CD4-positive, CD25-positive, alpha-beta regulatory T cell (primary cell): ENCODE measurements at regions not wholly inside any gene's neighbourhood (a gene's known extent, or its start where the extent isn't known, plus 50 kb on each side); places are given as distances from the start of the nearest gene placed in this dataset.

Source experiments
- ATAC-seq, 2 donors: fragments of 150-1000 bp; cut with Tn5 transposase; one replicate each; pipeline ENCODE4 v1.10.0; 2021; ENCODE audit warnings: low read depth in 2 of 2, moderate number of reproducible peaks in 2 of 2, moderate library complexity in 1 of 2
- DNase-seq, 3 donors: peaks; one replicate each; pipeline versions ENCODE4 v3.0.0 to v3.0.0-alpha.2; 2012 to 2022; ENCODE audit warnings: mixed read lengths in 1 of 3
- H3K27ac ChIP-seq: one replicate; pipeline ENCODE4 v1.7.0; 2013; ENCODE audit warnings: mild to moderate bottlenecking, low read length; ENCODE audit not compliant: insufficient read depth, poor library complexity, severe bottlenecking
- H3K27me3 ChIP-seq: one replicate; pipeline ENCODE4 v1.7.0; 2013; ENCODE audit warnings: low read length; ENCODE audit not compliant: control insufficient read depth, insufficient read depth
- H3K36me3 ChIP-seq: one replicate; pipeline ENCODE4 v1.7.0; 2013; ENCODE audit warnings: mild to moderate bottlenecking, low read length, moderate library complexity; ENCODE audit not compliant: control insufficient read depth, insufficient read depth
- H3K4me1 ChIP-seq: 2 replicates; pipeline ENCODE4 v1.7.0; 2013; ENCODE audit warnings: mild to moderate bottlenecking, low read length; ENCODE audit not compliant: insufficient read depth, control insufficient read depth, poor library complexity, severe bottlenecking
- H3K4me3 ChIP-seq: one replicate; pipeline ENCODE4 v1.7.0; 2013; ENCODE audit warnings: low read depth, mild to moderate bottlenecking, low read length, moderate library complexity
- H3K9me3 ChIP-seq, 2 experiments: 1 replicate in 1 of 2; 2 replicates in 1 of 2; pipeline ENCODE4 v1.7.0; 2013; ENCODE audit warnings: low read length in 2 of 2, mild to moderate bottlenecking in 1 of 2, moderate library complexity in 1 of 2; ENCODE audit not compliant: control insufficient read depth in 2 of 2
- H3K27ac Mint-ChIP-seq, 3 donors: one replicate each; pipeline ENCODE4 v1.8.0; 2020 to 2022; ENCODE audit warnings: mild to moderate bottlenecking in 3 of 3, mixed read lengths in 3 of 3, moderate library complexity in 2 of 3
- H3K27me3 Mint-ChIP-seq: one replicate; pipeline ENCODE4 v1.8.0; 2022; ENCODE audit warnings: mild to moderate bottlenecking, mixed read lengths
- H3K36me3 Mint-ChIP-seq: one replicate; pipeline ENCODE4 v1.8.0; 2020; ENCODE audit warnings: mixed read lengths
- H3K4me1 Mint-ChIP-seq, 4 donors: one replicate each; pipeline ENCODE4 v1.8.0; 2020 to 2022; ENCODE audit warnings: mixed read lengths in 4 of 4, mild to moderate bottlenecking in 1 of 4
- H3K4me3 Mint-ChIP-seq, 4 donors: one replicate each; pipeline ENCODE4 v1.8.0; 2020 to 2022; ENCODE audit warnings: mild to moderate bottlenecking in 4 of 4, mixed read lengths in 4 of 4, moderate library complexity in 3 of 4
- H3K9me3 Mint-ChIP-seq, 7 donors: one replicate each; pipeline ENCODE4 v1.8.0; 2020 to 2022; ENCODE audit warnings: mixed read lengths in 7 of 7, mild to moderate bottlenecking in 3 of 7, moderate library complexity in 2 of 7

GRCh38 chr3:43190670-43191069, 84.8 kb upstream of the POMGNT2 start:
- Mint-ChIP-seq H3K4me3 (no peak overlapping the region), H3K4me1 (peaks cover 19 to 47% (median 29%) of the 10 kb centered on the region in 4 donors), H3K9me3 (peaks cover 0 to 15% (median 0%) of the 10 kb centered on the region in 7 donors), H3K27ac (peak overlapping the region in 1 of 3 donors; percentile 78), H3K36me3 (no peaks in the 10 kb centered on the region), H3K27me3 (peaks cover 13% of the 10 kb centered on the region)
- no peaks in the 10 kb centered on the region for H3K9me3 ChIP-seq
- H3K4me3 ChIP-seq: no peak overlapping the region
- H3K36me3 ChIP-seq: no peaks in the 10 kb centered on the region
- no peak overlapping the region for H3K27ac ChIP-seq
- ATAC-seq (no peak), DNase-seq (no peak)
- H3K4me1 ChIP-seq: peaks cover 32% of the 10 kb centered on the region
- no peaks in the 10 kb centered on the region for H3K27me3 ChIP-seq

DNA sequence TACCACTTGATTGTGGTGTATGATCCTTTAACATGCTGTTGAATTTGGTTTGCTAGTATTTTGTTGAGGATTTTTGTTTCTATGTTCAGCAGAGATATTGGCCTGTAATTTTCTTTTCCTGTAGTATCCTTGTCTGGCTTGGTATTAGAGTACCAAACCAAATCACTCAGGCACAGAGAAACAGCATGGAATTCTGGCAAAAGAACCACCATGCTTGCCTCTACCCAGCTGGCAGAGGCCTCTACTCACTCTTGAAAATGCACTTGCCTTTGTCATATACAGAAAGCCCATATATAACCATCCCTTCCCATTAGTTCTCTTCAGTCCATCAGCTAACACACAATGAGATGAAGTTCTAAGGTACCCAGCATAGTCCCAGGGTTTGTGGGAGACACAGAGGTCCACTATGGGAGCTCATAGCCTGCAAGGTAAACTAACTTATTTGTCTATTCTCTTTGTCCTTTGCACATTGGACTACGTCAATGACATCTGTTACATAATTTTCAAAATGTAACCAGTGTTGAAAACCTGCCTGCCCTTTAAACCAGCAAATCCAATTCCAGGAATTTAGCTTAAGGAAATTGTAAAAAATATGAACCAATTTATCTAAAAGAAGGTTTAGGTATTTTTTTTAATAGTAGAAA, 82.1 kb upstream of the POMGNT2 start:
- Mint-ChIP-seq H3K4me1 (peaks cover 15 to 34% (median 17%) of the 10 kb centered on the region in 4 donors), H3K27me3 (peaks cover 9% of the 10 kb centered on the region), H3K9me3 (peaks cover 0 to 15% (median 2%) of the 10 kb centered on the region in 7 donors), H3K36me3 (no peaks in the 10 kb centered on the region), H3K27ac (no peak overlapping the region), H3K4me3 (no peak overlapping the region)
- H3K27ac ChIP-seq: no peak overlapping the region
- no peaks in the 10 kb centered on the region for H3K27me3 ChIP-seq
- H3K36me3 ChIP-seq: no peaks in the 10 kb centered on the region
- peaks cover 5% of the 10 kb centered on the region for H3K4me1 ChIP-seq
- no peak for ATAC-seq
- no peak for DNase-seq
- H3K4me3 ChIP-seq: no peak overlapping the region
- H3K9me3 ChIP-seq: no peaks in the 10 kb centered on the region

GRCh38 chr3:43185983-43186314, 80.1 kb upstream of the POMGNT2 start:
- Mint-ChIP-seq H3K27ac (peak overlapping the region in 1 of 3 donors; percentile 49), H3K9me3 (peaks cover 0 to 15% (median 2%) of the 10 kb centered on the region in 7 donors), H3K4me1 (peaks cover 16 to 33% (median 18%) of the 10 kb centered on the region in 4 donors), H3K27me3 (peaks cover 9% of the 10 kb centered on the region), H3K4me3 (no peak overlapping the region), H3K36me3 (no peaks in the 10 kb centered on the region)
- Histone ChIP-seq H3K27ac (no peak overlapping the region), H3K4me3 (no peak overlapping the region), H3K4me1 (peaks cover 13% of the 10 kb centered on the region), H3K27me3 (no peaks in the 10 kb centered on the region), H3K9me3 (no peaks in the 10 kb centered on the region), H3K36me3 (no peaks in the 10 kb centered on the region)
- no peak for DNase-seq
- no peak for ATAC-seq

GRCh38 chr3:43185274-43185982, 79.5 kb upstream of the POMGNT2 start:
- Histone ChIP-seq H3K9me3 (no peaks in the 10 kb centered on the region), H3K27me3 (no peaks in the 10 kb centered on the region), H3K4me3 (no peak overlapping the region), H3K4me1 (peaks cover 18% of the 10 kb centered on the region), H3K36me3 (no peaks in the 10 kb centered on the region), H3K27ac (no peak overlapping the region)
- H3K27ac Mint-ChIP-seq: peak overlapping the region in 2 of 3 donors; percentile 31 to 49
- peaks cover 5% of the 10 kb centered on the region for H3K27me3 Mint-ChIP-seq
- DNase-seq: no peak
- H3K9me3 Mint-ChIP-seq: peaks cover 0 to 15% (median 2%) of the 10 kb centered on the region in 7 donors
- no peaks in the 10 kb centered on the region for H3K36me3 Mint-ChIP-seq
- no peak overlapping the region for H3K4me3 Mint-ChIP-seq
- no peak for ATAC-seq
- H3K4me1 Mint-ChIP-seq: peaks cover 18 to 36% (median 22%) of the 10 kb centered on the region in 4 donors

GRCh38 chr3:43183456-43183855, 77.6 kb upstream of the POMGNT2 start:
- H3K4me3 ChIP-seq: no peak overlapping the region
- H3K4me3 Mint-ChIP-seq: no peak overlapping the region
- no peak for DNase-seq

DNA sequence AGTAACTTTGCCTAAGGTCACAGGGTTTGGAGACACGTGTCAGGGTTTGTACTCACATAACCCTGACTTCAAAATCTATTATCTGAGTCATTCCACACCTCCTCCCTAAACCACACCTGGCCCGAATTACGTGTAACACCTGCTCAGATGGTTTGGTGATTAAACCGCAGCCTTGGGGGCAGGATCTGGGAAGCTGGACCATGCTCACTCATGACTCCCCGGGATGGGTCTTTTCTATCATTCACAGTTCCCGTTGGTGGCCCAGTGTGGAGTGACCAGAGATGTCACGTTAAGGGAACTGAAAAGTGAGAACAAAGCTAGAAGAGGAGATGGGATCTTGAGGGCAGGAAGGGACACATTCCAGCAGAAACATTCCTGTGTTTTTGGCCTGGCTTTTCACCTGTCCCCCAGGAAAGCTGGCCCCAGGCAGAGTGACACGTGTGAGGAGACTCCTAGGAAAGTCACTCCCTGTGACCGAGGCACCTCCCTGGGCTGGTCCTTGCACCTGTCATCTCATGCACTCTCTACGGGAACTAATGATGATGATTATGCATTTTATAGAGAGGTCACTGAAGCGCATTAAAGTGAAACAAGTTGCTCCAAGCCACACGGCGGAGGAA, 75.4 kb upstream of the POMGNT2 start:
- H3K4me3 Mint-ChIP-seq: peak overlapping the region; percentile 59 to 84 (median 77)

More at GRCh38 chr3:43183456-43183855, 77.6 kb upstream of the POMGNT2 start:
- peaks cover 25 to 55% (median 41%) of the 10 kb centered on the region in 4 donors for H3K4me1 Mint-ChIP-seq
- H3K9me3 Mint-ChIP-seq: peaks cover 0 to 9% (median 1%) of the 10 kb centered on the region in 7 donors
- Histone ChIP-seq H3K9me3 (no peaks in the 10 kb centered on the region), H3K27ac (no peak overlapping the region), H3K27me3 (no peaks in the 10 kb centered on the region), H3K36me3 (no peaks in the 10 kb centered on the region), H3K4me1 (peaks cover 37% of the 10 kb centered on the region)
- peak overlapping the region in 2 of 3 donors; percentile 15 to 34 for H3K27ac Mint-ChIP-seq
- peaks cover 5% of the 10 kb centered on the region for H3K27me3 Mint-ChIP-seq
- no peak for ATAC-seq
- no peaks in the 10 kb centered on the region for H3K36me3 Mint-ChIP-seq

GRCh38 chr3:43180694-43181093, 74.8 kb upstream of the POMGNT2 start:
- Histone ChIP-seq H3K36me3 (no peaks in the 10 kb centered on the region), H3K4me1 (peaks cover 38% of the 10 kb centered on the region), H3K9me3 (no peaks in the 10 kb centered on the region), H3K27ac (peak overlapping the region; percentile 53), H3K4me3 (peak overlapping the region; percentile 64), H3K27me3 (no peaks in the 10 kb centered on the region)
- Mint-ChIP-seq H3K4me3 (peak overlapping the region; percentile 59 to 84 (median 77)), H3K9me3 (peaks cover 0 to 4% (median 0%) of the 10 kb centered on the region in 7 donors), H3K36me3 (no peaks in the 10 kb centered on the region), H3K4me1 (peaks cover 31 to 76% (median 47%) of the 10 kb centered on the region in 4 donors), H3K27ac (peak overlapping the region; percentile 82 to 96 (median 95)), H3K27me3 (no peaks in the 10 kb centered on the region)
- ATAC-seq (peak in 1 of 2 donors; percentile 7), DNase-seq (no peak)

More for the DNA sequence above, 75.4 kb upstream of the POMGNT2 start:
- Histone ChIP-seq H3K4me1 (peaks cover 38% of the 10 kb centered on the region), H3K4me3 (peak overlapping the region; percentile 64), H3K9me3 (no peaks in the 10 kb centered on the region), H3K27me3 (no peaks in the 10 kb centered on the region), H3K36me3 (no peaks in the 10 kb centered on the region), H3K27ac (no peak overlapping the region)
- ATAC-seq: peak; percentile 61 to 62
- H3K36me3 Mint-ChIP-seq: no peaks in the 10 kb centered on the region
- peaks cover 0 to 4% (median 0%) of the 10 kb centered on the region in 7 donors for H3K9me3 Mint-ChIP-seq
- no peaks in the 10 kb centered on the region for H3K27me3 Mint-ChIP-seq
- peak; percentile 14 to 75 (median 41) for DNase-seq
- peaks cover 26 to 73% (median 46%) of the 10 kb centered on the region in 4 donors for H3K4me1 Mint-ChIP-seq
- peak overlapping the region; percentile 58 to 95 (median 82) for H3K27ac Mint-ChIP-seq
